ENCODE measurements at regions not wholly inside any gene's neighbourhood (a gene's known extent, or its start where the extent isn't known, plus 50 kb on each side); places are given as distances from the start of the nearest gene placed in this dataset.

DNA sequence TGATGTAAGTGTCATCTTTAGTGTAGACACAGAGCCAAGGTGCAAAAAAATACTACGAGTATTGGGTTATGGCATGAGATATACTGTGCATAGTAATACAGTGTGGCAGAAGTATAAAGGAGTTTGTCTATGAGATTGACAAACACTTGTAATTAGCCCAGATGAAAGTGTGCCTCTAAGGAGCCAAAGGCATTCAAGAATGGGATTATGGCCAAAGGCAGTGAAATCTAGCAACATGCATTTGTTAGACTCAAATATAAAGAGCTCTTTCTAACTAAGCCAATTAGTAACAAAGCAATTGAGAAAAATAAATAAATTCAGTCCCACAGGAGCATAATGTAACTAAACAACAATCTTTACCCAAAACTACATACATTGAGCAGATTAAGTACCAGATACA, 1761.8 kb downstream of the SUCLG1 start:
- Histone ChIP-seq H3K4me2 (ENCODE audit: extremely low read depth, insufficient read depth, low read length) (no peak overlapping the region), H3K27me3 (ENCODE audit: control insufficient read depth, insufficient read depth, low read length) (no peaks in the 10 kb centered on the region), H2AFZ (ENCODE audit: low read length) (no peak overlapping the region), H3K27ac (ENCODE audit: insufficient read depth, low read length) (no peak overlapping the region), H3K9ac (ENCODE audit: insufficient read depth, low read length) (no peak overlapping the region), H3K4me1 (ENCODE audit: control insufficient read depth, extremely low read depth, insufficient read depth, low read length) (no peaks in the 10 kb centered on the region), H3K4me3 (replicated peaks in 1 of 4; ENCODE audit: control extremely low read depth in 1 of 4, insufficient read depth in 1 of 4, low read depth in 3 of 4, low read length in 4 of 4) (no peak overlapping the region), H3K9me3 (ENCODE audit: control insufficient read depth, insufficient read depth, low read depth, low read length) (no peaks in the 10 kb centered on the region), H4K20me1 (ENCODE audit: control insufficient read depth, extremely low read depth, insufficient read depth, low read length) (no peaks in the 10 kb centered on the region), H3K36me3 (ENCODE audit: control insufficient read depth, insufficient read depth, low read length) (no peaks in the 10 kb centered on the region), H3K79me2 (ENCODE audit: control insufficient read depth, insufficient read depth, low read length) (no peaks in the 10 kb centered on the region)
- DNase-seq (ENCODE audit: low read depth in 2 of 2): no peak
- TF ChIP-seq, protein P1, sequence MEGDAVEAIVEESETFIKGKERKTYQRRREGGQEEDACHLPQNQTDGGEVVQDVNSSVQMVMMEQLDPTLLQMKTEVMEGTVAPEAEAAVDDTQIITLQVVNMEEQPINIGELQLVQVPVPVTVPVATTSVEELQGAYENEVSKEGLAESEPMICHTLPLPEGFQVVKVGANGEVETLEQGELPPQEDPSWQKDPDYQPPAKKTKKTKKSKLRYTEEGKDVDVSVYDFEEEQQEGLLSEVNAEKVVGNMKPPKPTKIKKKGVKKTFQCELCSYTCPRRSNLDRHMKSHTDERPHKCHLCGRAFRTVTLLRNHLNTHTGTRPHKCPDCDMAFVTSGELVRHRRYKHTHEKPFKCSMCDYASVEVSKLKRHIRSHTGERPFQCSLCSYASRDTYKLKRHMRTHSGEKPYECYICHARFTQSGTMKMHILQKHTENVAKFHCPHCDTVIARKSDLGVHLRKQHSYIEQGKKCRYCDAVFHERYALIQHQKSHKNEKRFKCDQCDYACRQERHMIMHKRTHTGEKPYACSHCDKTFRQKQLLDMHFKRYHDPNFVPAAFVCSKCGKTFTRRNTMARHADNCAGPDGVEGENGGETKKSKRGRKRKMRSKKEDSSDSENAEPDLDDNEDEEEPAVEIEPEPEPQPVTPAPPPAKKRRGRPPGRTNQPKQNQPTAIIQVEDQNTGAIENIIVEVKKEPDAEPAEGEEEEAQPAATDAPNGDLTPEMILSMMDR (conservative IDR thresholded peaks at IDR 0.05 in 1 of 2, IDR thresholded peaks at IDR 0.05 in 1 of 2; ENCODE audit: low read depth in 1 of 2, low read length in 2 of 2): no peak
- no peak for TF ChIP-seq EZH2 (IDR thresholded peaks at IDR 0.05; ENCODE audit: low read length, missing control alignments)

GRCh38 chr2:82694431-82694830, 1764.6 kb downstream of the SUCLG1 start:
- H4K20me1 ChIP-seq (ENCODE audit: control insufficient read depth, extremely low read depth, insufficient read depth, low read length): no peaks in the 10 kb centered on the region
- H3K9me3 ChIP-seq (ENCODE audit: control insufficient read depth, insufficient read depth, low read depth, low read length): no peaks in the 10 kb centered on the region
- H3K4me2 ChIP-seq (ENCODE audit: extremely low read depth, insufficient read depth, low read length): no peak overlapping the region
- H3K4me1 ChIP-seq (ENCODE audit: control insufficient read depth, extremely low read depth, insufficient read depth, low read length): no peaks in the 10 kb centered on the region
- DNase-seq (ENCODE audit: low read depth in 2 of 2): no peak
- H3K27ac ChIP-seq (ENCODE audit: insufficient read depth, low read length): no peak overlapping the region
- H3K79me2 ChIP-seq (ENCODE audit: control insufficient read depth, insufficient read depth, low read length): no peaks in the 10 kb centered on the region
- no peaks in the 10 kb centered on the region for H3K27me3 ChIP-seq (ENCODE audit: control insufficient read depth, insufficient read depth, low read length)
- no peak overlapping the region for H2AFZ ChIP-seq (ENCODE audit: low read length)
- no peak overlapping the region for H3K4me3 ChIP-seq (replicated peaks in 1 of 4; ENCODE audit: control extremely low read depth in 1 of 4, insufficient read depth in 1 of 4, low read depth in 3 of 4, low read length in 4 of 4)
- no peak overlapping the region for H3K9ac ChIP-seq (ENCODE audit: insufficient read depth, low read length)
- TF ChIP-seq, protein P1 (conservative IDR thresholded peaks at IDR 0.05 in 1 of 2, IDR thresholded peaks at IDR 0.05 in 1 of 2; ENCODE audit: low read depth in 1 of 2, low read length in 2 of 2): no peak
- TF ChIP-seq EZH2 (IDR thresholded peaks at IDR 0.05; ENCODE audit: low read length, missing control alignments): no peak
- no peaks in the 10 kb centered on the region for H3K36me3 ChIP-seq (ENCODE audit: control insufficient read depth, insufficient read depth, low read length)

DNA sequence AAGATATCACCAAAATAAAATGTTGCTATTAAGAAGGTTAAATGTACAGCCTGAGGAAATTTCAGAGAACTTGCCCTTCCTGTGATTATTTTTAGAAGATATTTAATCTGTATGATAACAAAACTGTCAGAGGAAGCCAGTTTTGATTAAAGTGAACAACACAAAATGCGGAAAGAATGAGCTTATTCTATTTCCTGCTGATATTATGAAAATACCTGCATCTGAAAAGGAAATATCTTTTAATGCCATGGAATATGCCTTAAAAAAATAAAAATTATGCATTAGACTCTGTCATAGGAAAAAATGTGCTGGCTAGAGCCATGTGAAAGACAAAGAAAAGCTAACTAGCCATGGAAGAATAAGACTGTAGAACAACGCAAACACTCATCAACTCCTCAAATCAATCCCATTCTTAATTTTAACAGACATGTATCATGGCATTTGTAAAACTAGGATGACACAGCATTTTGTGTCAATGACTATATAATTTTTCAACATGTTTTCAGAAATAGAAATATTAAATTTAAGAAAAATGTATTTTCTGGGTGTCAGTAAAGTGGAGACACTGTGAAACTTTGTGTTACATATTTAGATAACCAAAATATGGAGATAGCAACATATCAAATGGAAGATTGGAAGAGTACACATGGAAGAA, 1768.2 kb downstream of the SUCLG1 start:
- Histone ChIP-seq H3K9ac (ENCODE audit: insufficient read depth, low read length) (no peak overlapping the region), H3K27me3 (ENCODE audit: control insufficient read depth, insufficient read depth, low read length) (no peaks in the 10 kb centered on the region), H3K79me2 (ENCODE audit: control insufficient read depth, insufficient read depth, low read length) (no peaks in the 10 kb centered on the region), H2AFZ (ENCODE audit: low read length) (no peak overlapping the region), H4K20me1 (ENCODE audit: control insufficient read depth, extremely low read depth, insufficient read depth, low read length) (no peaks in the 10 kb centered on the region), H3K9me3 (ENCODE audit: control insufficient read depth, insufficient read depth, low read depth, low read length) (no peaks in the 10 kb centered on the region), H3K4me3 (replicated peaks in 1 of 4; ENCODE audit: control extremely low read depth in 1 of 4, insufficient read depth in 1 of 4, low read depth in 3 of 4, low read length in 4 of 4) (no peak overlapping the region), H3K4me2 (ENCODE audit: extremely low read depth, insufficient read depth, low read length) (no peak overlapping the region), H3K36me3 (ENCODE audit: control insufficient read depth, insufficient read depth, low read length) (no peaks in the 10 kb centered on the region), H3K27ac (ENCODE audit: insufficient read depth, low read length) (no peak overlapping the region), H3K4me1 (ENCODE audit: control insufficient read depth, extremely low read depth, insufficient read depth, low read length) (no peaks in the 10 kb centered on the region)
- TF ChIP-seq EZH2 (IDR thresholded peaks at IDR 0.05; ENCODE audit: low read length, missing control alignments): no peak
- TF ChIP-seq, protein P1 (conservative IDR thresholded peaks at IDR 0.05 in 1 of 2, IDR thresholded peaks at IDR 0.05 in 1 of 2; ENCODE audit: low read depth in 1 of 2, low read length in 2 of 2): no peak
- DNase-seq (ENCODE audit: low read depth in 2 of 2): no peak

All from fibroblast of lung (primary cell).